ENCODE measurements at regions not wholly inside any gene's neighbourhood (a gene's known extent, or its start where the extent isn't known, plus 50 kb on each side); places are given as distances from the start of the nearest gene placed in this dataset.

DNA sequence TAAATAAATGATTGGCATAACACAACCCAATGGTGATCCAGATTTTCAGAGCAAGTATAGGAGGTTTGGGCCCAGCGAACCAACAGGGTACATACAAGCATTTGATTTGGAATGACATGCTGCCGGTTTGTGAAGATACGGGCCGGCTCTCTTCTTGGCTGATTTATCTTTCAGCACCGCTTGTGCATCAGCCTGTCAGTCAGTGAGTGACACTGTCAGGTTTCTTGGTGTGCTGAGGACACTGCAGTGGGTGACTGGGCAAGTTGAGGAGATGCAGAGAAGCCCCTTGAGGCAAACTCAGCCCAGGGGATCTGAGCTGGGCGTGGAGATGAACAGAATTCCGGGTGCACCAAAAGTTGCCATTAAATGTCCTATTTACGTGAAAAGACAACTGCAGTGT, 194.5 kb downstream of the SNX10 start:
- TF ChIP-seq, protein P1, sequence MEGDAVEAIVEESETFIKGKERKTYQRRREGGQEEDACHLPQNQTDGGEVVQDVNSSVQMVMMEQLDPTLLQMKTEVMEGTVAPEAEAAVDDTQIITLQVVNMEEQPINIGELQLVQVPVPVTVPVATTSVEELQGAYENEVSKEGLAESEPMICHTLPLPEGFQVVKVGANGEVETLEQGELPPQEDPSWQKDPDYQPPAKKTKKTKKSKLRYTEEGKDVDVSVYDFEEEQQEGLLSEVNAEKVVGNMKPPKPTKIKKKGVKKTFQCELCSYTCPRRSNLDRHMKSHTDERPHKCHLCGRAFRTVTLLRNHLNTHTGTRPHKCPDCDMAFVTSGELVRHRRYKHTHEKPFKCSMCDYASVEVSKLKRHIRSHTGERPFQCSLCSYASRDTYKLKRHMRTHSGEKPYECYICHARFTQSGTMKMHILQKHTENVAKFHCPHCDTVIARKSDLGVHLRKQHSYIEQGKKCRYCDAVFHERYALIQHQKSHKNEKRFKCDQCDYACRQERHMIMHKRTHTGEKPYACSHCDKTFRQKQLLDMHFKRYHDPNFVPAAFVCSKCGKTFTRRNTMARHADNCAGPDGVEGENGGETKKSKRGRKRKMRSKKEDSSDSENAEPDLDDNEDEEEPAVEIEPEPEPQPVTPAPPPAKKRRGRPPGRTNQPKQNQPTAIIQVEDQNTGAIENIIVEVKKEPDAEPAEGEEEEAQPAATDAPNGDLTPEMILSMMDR (IDR thresholded peaks at IDR 0.05; ENCODE audit: insufficient read depth, low read length): no peak
- no peak for TF ChIP-seq POLR2AphosphoS5 (IDR thresholded peaks at IDR 0.05; ENCODE audit: low read depth)

Measured in HL-60 (cell line).